B cell (primary cell): ENCODE measurements at regions not wholly inside any gene's neighbourhood (a gene's known extent, or its start where the extent isn't known, plus 50 kb on each side); places are given as distances from the start of the nearest gene placed in this dataset.

Experiments used
- ATAC-seq: fragments of 200-7000 bp; cut with Tn5 transposase; one replicate; pipeline ENCODE4 v1.10.0; 2021; ENCODE audit warnings: low read depth, mild to moderate bottlenecking, moderate number of reproducible peaks, moderate library complexity
- CTCF ChIA-PET: fragments of 350-600 bp; sonication (Branson Sonifier 250); formaldehyde crosslinking; loops from one replicate; lab custom pipeline; 2021; ENCODE audit warnings: antibody characterized with exemption, inconsistent platforms; lab: Charles Lee
- POLR2A ChIA-PET: fragments of 350-600 bp; sonication (Branson Sonifier 250); formaldehyde crosslinking; loops from one replicate; lab custom pipeline; 2021; ENCODE audit warnings: antibody characterized with exemption; lab: Charles Lee
- DNase-seq: peaks from one replicate; pipeline ENCODE4 v3.0.0; 2013
- H2AFZ ChIP-seq: 2 replicates; pipeline ENCODE4 v1.6.1; 2012; ENCODE audit warnings: mild to moderate bottlenecking, low read depth, low read length; ENCODE audit not compliant: insufficient read depth, poor library complexity, severe bottlenecking
- H3K27ac ChIP-seq, 2 donors: 1 replicate in 1 of 2; 2 replicates in 1 of 2; pipeline ENCODE4 v1.5.1; 2012 to 2013; ENCODE audit warnings: low read length in 2 of 2, mild to moderate bottlenecking in 2 of 2, moderate library complexity in 1 of 2
- H3K27me3 ChIP-seq, 4 experiments: fragments of 200-600 bp in 1 of 4; sonication (generic) in 1 of 4; replicated peaks in 1 of 4; 1 replicate in 2 of 4; 2 replicates in 2 of 4; pipeline versions ENCODE4 v1.6.1 to v1.7.0; 2013 to 2016; ENCODE audit warnings: low read length in 3 of 4, mild to moderate bottlenecking in 2 of 4, mixed read lengths in 1 of 4, moderate library complexity in 1 of 4; ENCODE audit not compliant: insufficient read depth in 4 of 4, control insufficient read depth in 3 of 4; ENCODE audit errors: control extremely low read depth in 1 of 4
- H3K36me3 ChIP-seq, 2 experiments: replicated peaks in 1 of 2; 1 replicate in 1 of 2; 2 replicates in 1 of 2; pipeline versions ENCODE4 v1.6.1 to v1.7.1; 2013; ENCODE audit warnings: low read length in 1 of 2; ENCODE audit not compliant: insufficient read depth in 2 of 2, control insufficient read depth in 1 of 2; ENCODE audit errors: control extremely low read depth in 1 of 2, extremely low read depth in 1 of 2
- H3K4me1 ChIP-seq, 2 donors: fragments of 200-600 bp in 1 of 2; sonication (generic) in 1 of 2; 1 replicate in 1 of 2; 2 replicates in 1 of 2; pipeline versions ENCODE4 v1.5.1 to v1.6.1; 2013 to 2017; ENCODE audit warnings: low read length in 2 of 2; ENCODE audit not compliant: control insufficient read depth in 2 of 2, insufficient read depth in 2 of 2
- H3K4me2 ChIP-seq: replicated peaks from 2 replicates; pipeline ENCODE3; 2012; ENCODE audit warnings: mild to moderate bottlenecking, low read depth, low read length; ENCODE audit not compliant: poor library complexity, severe bottlenecking
- H3K4me3 ChIP-seq, 5 experiments: fragments of 200-600 bp in 1 of 5; sonication (generic) in 1 of 5; 1 replicate in 3 of 5; 2 replicates in 2 of 5; pipeline versions ENCODE4 v1.5.1 to v1.7.0; 2011 to 2016; ENCODE audit warnings: low read length in 4 of 5, mild to moderate bottlenecking in 4 of 5, low read depth in 2 of 5, control low read depth in 1 of 5, moderate library complexity in 1 of 5; ENCODE audit not compliant: insufficient read depth in 1 of 5; ENCODE audit errors: control extremely low read depth in 1 of 5, extremely low read depth in 1 of 5
- H3K79me2 ChIP-seq: fragments of 200-600 bp; sonication (generic); one replicate; pipeline ENCODE4 v1.6.0; 2016; ENCODE audit warnings: low read length; ENCODE audit not compliant: control insufficient read depth, insufficient read depth
- H3K9ac ChIP-seq: fragments of 200-600 bp; sonication (generic); 2 replicates; pipeline ENCODE4 v1.6.1; 2017; ENCODE audit warnings: mild to moderate bottlenecking, low read length, moderate library complexity
- H3K9me3 ChIP-seq, 3 donors: one replicate each; pipeline versions ENCODE4 v1.6.1 to v1.7.1; 2013; ENCODE audit warnings: low read length in 2 of 3; ENCODE audit not compliant: control insufficient read depth in 2 of 3, insufficient read depth in 1 of 3; ENCODE audit errors: control extremely low read depth in 1 of 3
- H4K20me1 ChIP-seq: 2 replicates; pipeline ENCODE4 v1.6.0; 2012; ENCODE audit warnings: mild to moderate bottlenecking, low read length; ENCODE audit not compliant: insufficient read depth, control insufficient read depth, poor library complexity, severe bottlenecking
- H3K27ac Mint-ChIP-seq: one replicate; pipeline ENCODE4 v1.8.0; 2021; ENCODE audit warnings: mixed read lengths
- H3K27me3 Mint-ChIP-seq: one replicate; pipeline ENCODE4 v1.8.0; 2021; ENCODE audit warnings: mixed read lengths
- H3K4me1 Mint-ChIP-seq: one replicate; pipeline ENCODE4 v1.8.0; 2021; ENCODE audit warnings: mixed read lengths
- H3K4me3 Mint-ChIP-seq: one replicate; pipeline ENCODE4 v1.8.0; 2021; ENCODE audit warnings: mixed read lengths
- H3K9me3 Mint-ChIP-seq: one replicate; pipeline ENCODE4 v1.8.0; 2022; ENCODE audit warnings: mixed read lengths; ENCODE audit not compliant: insufficient read depth
- EZH2 ChIP-seq: IDR thresholded peaks from 2 replicates; pipeline ENCODE4 v1.6.1; 2012; ENCODE audit warnings: borderline replicate concordance, low read depth, mild to moderate bottlenecking, moderate library complexity, low read length; ENCODE audit not compliant: insufficient read depth, poor library complexity, severe bottlenecking
- WGBS: methylation state at CpG from one replicate; pipeline ENCODE4 v1.1.5; 2013; ENCODE audit warnings: missing lambda C conversion rate; ENCODE audit not compliant: insufficient coverage; 5-methylcytosine and 5-hydroxymethylcytosine counted together
- intact Hi-C: fragments of 100-400 bp; cut with micrococcal nuclease; formaldehyde crosslinking; loops from one replicate; pipeline ENCODE4 v1.10.0; 2022
- TF ChIP-seq, protein P1 (sequence below): fragments of 200-600 bp; IDR thresholded peaks from one replicate; pipeline ENCODE4 v1.8.0; 2022; ENCODE audit warnings: antibody characterized with exemption, mild to moderate bottlenecking

DNA sequence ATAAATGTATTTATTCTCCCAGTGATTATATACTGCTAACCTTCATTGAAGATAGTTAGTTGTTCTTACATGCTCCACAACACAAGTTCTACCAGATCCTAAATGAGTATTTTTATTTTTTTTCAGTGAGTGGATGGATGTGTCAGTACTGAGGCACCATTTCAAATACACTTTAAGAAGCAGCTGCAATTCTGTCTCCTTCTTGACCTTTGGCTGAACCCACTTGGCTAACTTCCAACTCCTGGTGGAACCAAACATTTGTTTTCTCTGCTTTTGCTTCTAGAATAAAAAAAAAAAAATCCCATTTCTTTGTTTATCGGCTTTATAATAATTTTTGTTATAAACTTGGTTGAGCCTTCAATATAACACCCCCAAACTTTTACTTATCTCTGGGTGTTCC is 458.3 kb upstream of the MAP3K7 start:
- Histone ChIP-seq H3K27ac (no peak overlapping the region), H3K27me3 (no peaks in the 10 kb centered on the region), H3K4me1 (no peaks in the 10 kb centered on the region), H4K20me1 (no peaks in the 10 kb centered on the region), H3K4me3 (no peak overlapping the region), H3K79me2 (no peaks in the 10 kb centered on the region), H3K9ac (no peak overlapping the region), H3K36me3 (no peaks in the 10 kb centered on the region), H2AFZ (no peak overlapping the region), H3K9me3 (no peaks in the 10 kb centered on the region), H3K4me2 (no peak overlapping the region)
- no peak for ATAC-seq
- Mint-ChIP-seq H3K27ac (no peak overlapping the region), H3K4me1 (no peaks in the 10 kb centered on the region), H3K9me3 (no peaks in the 10 kb centered on the region), H3K4me3 (no peak overlapping the region), H3K27me3 (no peaks in the 10 kb centered on the region)
- intact Hi-C loops: no loop called here
- ChIA-PET CTCF (no interaction called here), POLR2A (no interaction called here)
- TF ChIP-seq, protein P1, sequence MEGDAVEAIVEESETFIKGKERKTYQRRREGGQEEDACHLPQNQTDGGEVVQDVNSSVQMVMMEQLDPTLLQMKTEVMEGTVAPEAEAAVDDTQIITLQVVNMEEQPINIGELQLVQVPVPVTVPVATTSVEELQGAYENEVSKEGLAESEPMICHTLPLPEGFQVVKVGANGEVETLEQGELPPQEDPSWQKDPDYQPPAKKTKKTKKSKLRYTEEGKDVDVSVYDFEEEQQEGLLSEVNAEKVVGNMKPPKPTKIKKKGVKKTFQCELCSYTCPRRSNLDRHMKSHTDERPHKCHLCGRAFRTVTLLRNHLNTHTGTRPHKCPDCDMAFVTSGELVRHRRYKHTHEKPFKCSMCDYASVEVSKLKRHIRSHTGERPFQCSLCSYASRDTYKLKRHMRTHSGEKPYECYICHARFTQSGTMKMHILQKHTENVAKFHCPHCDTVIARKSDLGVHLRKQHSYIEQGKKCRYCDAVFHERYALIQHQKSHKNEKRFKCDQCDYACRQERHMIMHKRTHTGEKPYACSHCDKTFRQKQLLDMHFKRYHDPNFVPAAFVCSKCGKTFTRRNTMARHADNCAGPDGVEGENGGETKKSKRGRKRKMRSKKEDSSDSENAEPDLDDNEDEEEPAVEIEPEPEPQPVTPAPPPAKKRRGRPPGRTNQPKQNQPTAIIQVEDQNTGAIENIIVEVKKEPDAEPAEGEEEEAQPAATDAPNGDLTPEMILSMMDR: no peak
- no peak for TF ChIP-seq EZH2
- WGBS: no CpG with 5 or more reads among the region's 1 CpG
- DNase-seq: no peak

DNA sequence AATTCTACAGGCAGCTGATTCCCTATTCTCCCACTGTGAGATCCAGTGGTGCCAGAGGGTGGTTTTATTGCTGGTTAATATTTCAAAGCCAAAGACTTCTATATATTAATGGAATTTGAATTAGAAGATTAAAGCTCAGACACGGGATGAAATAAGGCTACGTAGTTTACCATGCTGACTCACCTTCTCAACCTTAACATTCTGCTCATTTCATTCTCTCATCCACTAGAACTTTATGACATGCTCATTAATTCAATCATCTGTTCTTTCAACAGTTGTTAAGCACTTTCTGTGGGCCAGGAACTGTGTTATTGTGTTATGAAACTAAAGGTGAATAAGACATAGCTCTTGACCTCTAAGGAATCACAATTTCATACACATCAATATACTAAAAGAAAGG is 456.9 kb upstream of the MAP3K7 start:
- no peak for ATAC-seq
- no peaks in the 10 kb centered on the region for H3K27me3 ChIP-seq
- no peak overlapping the region for H3K27ac Mint-ChIP-seq

More for the DNA sequence above, 456.9 kb upstream of the MAP3K7 start:
- intact Hi-C loops: no loop called here
- Histone ChIP-seq H3K4me1 (no peaks in the 10 kb centered on the region), H3K27ac (no peak overlapping the region), H3K36me3 (no peaks in the 10 kb centered on the region), H3K4me3 (no peak overlapping the region), H2AFZ (no peak overlapping the region), H3K9me3 (no peaks in the 10 kb centered on the region), H3K4me2 (no peak overlapping the region), H3K79me2 (no peaks in the 10 kb centered on the region), H4K20me1 (no peaks in the 10 kb centered on the region), H3K9ac (no peak overlapping the region)
- H3K9me3 Mint-ChIP-seq: no peaks in the 10 kb centered on the region
- ChIA-PET CTCF (no interaction called here), POLR2A (no interaction called here)
- no peaks in the 10 kb centered on the region for H3K4me1 Mint-ChIP-seq
- no peaks in the 10 kb centered on the region for H3K27me3 Mint-ChIP-seq
- TF ChIP-seq EZH2: no peak
- TF ChIP-seq, protein P1: no peak
- no peak overlapping the region for H3K4me3 Mint-ChIP-seq
- DNase-seq: no peak
- WGBS: no CpG with 5 or more reads among the region's 2 CpGs
